Prostate gland (tissue), 2 donors: ENCODE measurements at regions not wholly inside any gene's neighbourhood (a gene's known extent, or its start where the extent isn't known, plus 50 kb on each side); places are given as distances from the start of the nearest gene placed in this dataset.

Experiments
- DNase-seq: peaks from one replicate; pipeline ENCODE4 v3.0.0-alpha.2; 2019; ENCODE audit warnings: low spot score
- H3K27ac ChIP-seq, 2 donors: fragments of 200-600 bp; sonication (generic); 2 replicates each; pipeline ENCODE4 v1.5.1; 2017 to 2019
- H3K27me3 ChIP-seq: fragments of 200-600 bp; sonication (generic); replicated peaks from 2 replicates; pipeline ENCODE4 v1.5.1; 2019; ENCODE audit not compliant: insufficient read depth
- H3K36me3 ChIP-seq, 2 donors: fragments of 200-600 bp; sonication (generic); 1 replicate in 1 of 2; 2 replicates in 1 of 2; pipeline versions ENCODE4 v1.5.1 to v1.8.1; 2017 to 2019
- H3K4me1 ChIP-seq: fragments of 200-600 bp; sonication (generic); replicated peaks from 2 replicates; pipeline ENCODE4 v1.5.1; 2019
- H3K4me3 ChIP-seq, 2 donors: fragments of 200-600 bp; sonication (generic); 2 replicates each; pipeline ENCODE4 v1.5.1; 2017 to 2019
- H3K9me3 ChIP-seq: fragments of 200-600 bp; sonication (generic); 2 replicates; pipeline ENCODE4 v1.5.1; 2017
- POLR2A ChIP-seq: fragments of 450-650 bp; IDR thresholded peaks from one replicate; pipeline ENCODE4 v1.6.1; 2016; ENCODE audit warnings: antibody characterized with exemption, mild to moderate bottlenecking
- POLR2AphosphoS5 ChIP-seq: sonication (generic); formaldehyde crosslinking; IDR thresholded peaks from one replicate; pipeline ENCODE4 v1.6.1; 2017; ENCODE audit warnings: antibody characterized with exemption
- WGBS: methylation state at CpG from one replicate; pipeline ENCODE4 v1.1.5; 2018; 5-methylcytosine and 5-hydroxymethylcytosine counted together
- intact Hi-C: fragments of 100-400 bp; cut with DNase I; formaldehyde crosslinking; loops from one replicate; pipeline ENCODE4 v1.14.2; 2022
- TF ChIP-seq, protein P1 (sequence below), 4 experiments: fragments of 200-600 bp in 2 of 4; fragments of 450-650 bp in 2 of 4; sonication (generic) in 2 of 4; IDR thresholded peaks; 1 replicate in 3 of 4; 2 replicates in 1 of 4; pipeline ENCODE4 v1.5.1; 2016 to 2019; ENCODE audit warnings: antibody characterized with exemption in 4 of 4, mild to moderate bottlenecking in 2 of 4, moderate library complexity in 2 of 4

DNA sequence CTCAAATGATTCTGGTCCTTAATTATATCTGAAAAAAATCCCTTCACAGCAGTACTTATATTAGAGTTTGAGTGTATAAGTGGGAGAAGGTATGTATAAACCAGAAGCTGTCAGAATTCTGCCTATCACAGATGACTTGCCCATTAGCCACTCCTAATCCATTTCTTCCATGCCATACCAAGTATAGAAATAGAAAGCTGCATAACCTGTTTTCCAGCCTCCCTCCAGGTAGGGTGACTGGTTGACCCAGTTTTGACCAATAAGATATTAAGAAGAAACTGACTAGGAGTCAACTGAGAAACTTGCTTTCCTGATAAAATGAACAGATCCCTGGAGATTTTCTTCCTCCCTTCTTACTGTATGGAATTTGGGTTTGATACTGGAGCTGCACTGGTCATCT is 112.2 kb upstream of the GRIK2 start:
- H3K27me3 ChIP-seq = no peaks in the 10 kb centered on the region
- no peak overlapping the region for H3K4me3 ChIP-seq
- TF ChIP-seq, protein P1, sequence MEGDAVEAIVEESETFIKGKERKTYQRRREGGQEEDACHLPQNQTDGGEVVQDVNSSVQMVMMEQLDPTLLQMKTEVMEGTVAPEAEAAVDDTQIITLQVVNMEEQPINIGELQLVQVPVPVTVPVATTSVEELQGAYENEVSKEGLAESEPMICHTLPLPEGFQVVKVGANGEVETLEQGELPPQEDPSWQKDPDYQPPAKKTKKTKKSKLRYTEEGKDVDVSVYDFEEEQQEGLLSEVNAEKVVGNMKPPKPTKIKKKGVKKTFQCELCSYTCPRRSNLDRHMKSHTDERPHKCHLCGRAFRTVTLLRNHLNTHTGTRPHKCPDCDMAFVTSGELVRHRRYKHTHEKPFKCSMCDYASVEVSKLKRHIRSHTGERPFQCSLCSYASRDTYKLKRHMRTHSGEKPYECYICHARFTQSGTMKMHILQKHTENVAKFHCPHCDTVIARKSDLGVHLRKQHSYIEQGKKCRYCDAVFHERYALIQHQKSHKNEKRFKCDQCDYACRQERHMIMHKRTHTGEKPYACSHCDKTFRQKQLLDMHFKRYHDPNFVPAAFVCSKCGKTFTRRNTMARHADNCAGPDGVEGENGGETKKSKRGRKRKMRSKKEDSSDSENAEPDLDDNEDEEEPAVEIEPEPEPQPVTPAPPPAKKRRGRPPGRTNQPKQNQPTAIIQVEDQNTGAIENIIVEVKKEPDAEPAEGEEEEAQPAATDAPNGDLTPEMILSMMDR (IDR thresholded peaks at IDR 0.05) = no peak
- TF ChIP-seq POLR2AphosphoS5 = no peak
- TF ChIP-seq POLR2A = no peak
- no peaks in the 10 kb centered on the region for H3K36me3 ChIP-seq
- H3K9me3 ChIP-seq = no peaks in the 10 kb centered on the region
- intact Hi-C loops = no loop called here
- no peaks in the 10 kb centered on the region for H3K4me1 ChIP-seq
- DNase-seq = no peak
- no peak overlapping the region for H3K27ac ChIP-seq

DNA sequence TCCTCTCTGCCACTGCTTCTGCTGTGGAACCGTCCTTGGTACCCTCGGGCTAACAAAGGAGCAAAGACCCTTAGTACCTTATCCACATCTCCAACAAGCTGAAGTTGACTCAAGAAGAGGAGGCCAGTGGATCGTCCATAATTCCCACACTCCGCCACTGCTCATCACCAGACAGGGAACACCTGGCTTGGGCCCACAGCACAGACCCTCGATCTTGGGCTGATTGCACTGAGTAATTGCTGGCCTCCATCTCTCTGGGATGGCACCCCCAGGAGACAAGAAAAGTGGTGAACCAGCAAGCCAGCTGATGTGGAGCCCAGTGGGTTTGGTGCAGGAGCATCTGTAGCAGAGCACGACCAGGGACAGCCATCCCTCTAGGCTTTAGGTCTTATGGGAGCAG is 109.4 kb upstream of the GRIK2 start:
- H3K4me1 ChIP-seq = no peaks in the 10 kb centered on the region
- H3K36me3 ChIP-seq = no peaks in the 10 kb centered on the region
- H3K4me3 ChIP-seq = no peak overlapping the region
- intact Hi-C loops = no loop called here
- TF ChIP-seq, protein P1 (IDR thresholded peaks at IDR 0.05) = no peak
- TF ChIP-seq POLR2A (no peak), POLR2AphosphoS5 (no peak)
- H3K27ac ChIP-seq = no peak overlapping the region
- DNase-seq = no peak
- H3K27me3 ChIP-seq = no peaks in the 10 kb centered on the region
- 93% methylated on average over 6 of the region's 6 CpGs for WGBS
- no peaks in the 10 kb centered on the region for H3K9me3 ChIP-seq

DNA sequence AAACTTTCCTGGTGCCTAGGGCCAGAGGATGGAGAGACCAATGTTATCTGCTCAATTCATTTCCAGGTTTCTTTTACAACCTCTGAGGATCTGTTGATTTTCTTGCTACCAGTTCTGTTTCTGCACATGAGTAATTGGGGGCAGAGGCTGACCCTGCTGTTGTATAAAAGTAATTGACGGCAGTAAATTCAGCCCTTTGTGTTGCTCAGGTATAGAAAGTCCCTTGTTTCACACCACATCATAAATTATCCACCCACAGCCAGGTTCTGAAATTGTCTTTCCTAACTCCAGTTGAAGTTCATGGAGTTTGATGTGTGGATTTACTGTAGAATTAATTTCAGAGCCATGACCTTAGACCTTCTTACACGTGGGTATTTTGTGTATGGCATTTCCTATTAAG is 107.4 kb upstream of the GRIK2 start:
- no peak overlapping the region for H3K27ac ChIP-seq
- no peaks in the 10 kb centered on the region for H3K4me1 ChIP-seq
- no peak for DNase-seq
- 45% methylated on average over 2 of the region's 2 CpGs for WGBS
- H3K27me3 ChIP-seq = no peaks in the 10 kb centered on the region
- H3K4me3 ChIP-seq = no peak overlapping the region
- H3K36me3 ChIP-seq = no peaks in the 10 kb centered on the region
- no peaks in the 10 kb centered on the region for H3K9me3 ChIP-seq
- intact Hi-C loops = no loop called here
- TF ChIP-seq POLR2A = no peak
- TF ChIP-seq, protein P1 (IDR thresholded peaks at IDR 0.05) = no peak
- TF ChIP-seq POLR2AphosphoS5 = no peak

DNA sequence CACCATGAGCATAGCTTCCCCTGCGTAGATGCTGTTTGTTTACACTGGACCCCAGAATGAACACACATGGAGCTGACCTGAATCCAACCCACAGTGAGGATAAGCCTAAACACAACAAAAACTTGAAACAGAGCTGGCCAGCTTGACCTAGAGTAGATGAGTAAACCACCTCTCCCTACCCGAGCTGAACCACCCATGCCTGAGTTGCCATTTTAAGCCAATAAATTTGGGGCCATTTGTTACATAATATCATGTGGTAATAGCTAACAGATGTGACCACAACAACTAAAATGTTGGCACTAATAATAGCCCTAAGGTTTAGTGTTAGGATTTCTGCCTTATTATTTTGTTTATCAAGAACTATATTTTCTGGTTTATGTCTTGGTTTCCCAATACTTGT is 103.2 kb upstream of the GRIK2 start:
- H3K36me3 ChIP-seq = no peaks in the 10 kb centered on the region
- TF ChIP-seq POLR2A (no peak), POLR2AphosphoS5 (no peak)
- TF ChIP-seq, protein P1 (IDR thresholded peaks at IDR 0.05) = no peak
- intact Hi-C loops = no loop called here
- no peak overlapping the region for H3K4me3 ChIP-seq
- WGBS = 75% methylated on average over 2 of the region's 2 CpGs
- no peaks in the 10 kb centered on the region for H3K27me3 ChIP-seq
- no peaks in the 10 kb centered on the region for H3K4me1 ChIP-seq
- no peak overlapping the region for H3K27ac ChIP-seq
- H3K9me3 ChIP-seq = no peaks in the 10 kb centered on the region
- DNase-seq = no peak

DNA sequence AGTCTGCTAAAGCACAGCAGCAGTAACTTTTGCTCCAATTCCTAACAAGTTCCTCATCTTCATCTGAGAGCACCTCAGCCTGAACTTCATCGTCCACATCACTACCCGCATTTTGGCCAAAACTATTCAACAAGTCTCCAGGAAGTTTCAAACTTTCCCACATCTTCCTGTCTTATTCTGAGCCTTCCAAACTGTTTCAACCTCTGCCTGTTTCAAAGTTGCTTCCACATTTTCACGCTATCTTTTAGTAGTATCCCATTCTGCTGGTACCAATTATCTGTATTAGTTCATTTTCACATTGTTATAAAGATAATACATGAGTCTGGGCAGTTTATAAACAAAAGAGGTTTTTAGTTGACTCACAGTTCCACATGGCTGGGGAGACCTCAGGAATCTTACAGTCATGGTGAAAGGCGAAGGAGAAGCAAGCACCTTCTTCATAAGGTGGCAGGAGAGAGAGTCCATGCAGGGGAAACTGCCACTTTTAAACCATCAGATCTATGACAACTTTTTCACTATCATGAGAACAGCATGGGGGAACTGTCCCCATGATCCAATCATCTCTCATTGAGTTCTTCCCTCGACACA is 99.4 kb upstream of the GRIK2 start:
- 97% methylated on average over 5 of the region's 5 CpGs for WGBS
- no peak overlapping the region for H3K27ac ChIP-seq
- no peak for DNase-seq
- TF ChIP-seq POLR2A (no peak), POLR2AphosphoS5 (no peak)
- TF ChIP-seq, protein P1 (IDR thresholded peaks at IDR 0.05) = no peak
- H3K36me3 ChIP-seq = no peaks in the 10 kb centered on the region
- H3K4me1 ChIP-seq = no peaks in the 10 kb centered on the region
- H3K9me3 ChIP-seq = no peaks in the 10 kb centered on the region
- intact Hi-C loops = no loop called here
- H3K4me3 ChIP-seq = no peak overlapping the region
- H3K27me3 ChIP-seq = no peaks in the 10 kb centered on the region
